HG03066 (cell line): ENCODE measurements at regions not wholly inside any gene's neighbourhood (a gene's known extent, or its start where the extent isn't known, plus 50 kb on each side); places are given as distances from the start of the nearest gene placed in this dataset.

Experiments
- ATAC-seq: cut with Tn5 transposase; IDR thresholded peaks from one replicate; pipeline ENCODE4 v1.9.1; 2021; ENCODE audit warnings: low read depth; ENCODE audit not compliant: unreplicated experiment

DNA sequence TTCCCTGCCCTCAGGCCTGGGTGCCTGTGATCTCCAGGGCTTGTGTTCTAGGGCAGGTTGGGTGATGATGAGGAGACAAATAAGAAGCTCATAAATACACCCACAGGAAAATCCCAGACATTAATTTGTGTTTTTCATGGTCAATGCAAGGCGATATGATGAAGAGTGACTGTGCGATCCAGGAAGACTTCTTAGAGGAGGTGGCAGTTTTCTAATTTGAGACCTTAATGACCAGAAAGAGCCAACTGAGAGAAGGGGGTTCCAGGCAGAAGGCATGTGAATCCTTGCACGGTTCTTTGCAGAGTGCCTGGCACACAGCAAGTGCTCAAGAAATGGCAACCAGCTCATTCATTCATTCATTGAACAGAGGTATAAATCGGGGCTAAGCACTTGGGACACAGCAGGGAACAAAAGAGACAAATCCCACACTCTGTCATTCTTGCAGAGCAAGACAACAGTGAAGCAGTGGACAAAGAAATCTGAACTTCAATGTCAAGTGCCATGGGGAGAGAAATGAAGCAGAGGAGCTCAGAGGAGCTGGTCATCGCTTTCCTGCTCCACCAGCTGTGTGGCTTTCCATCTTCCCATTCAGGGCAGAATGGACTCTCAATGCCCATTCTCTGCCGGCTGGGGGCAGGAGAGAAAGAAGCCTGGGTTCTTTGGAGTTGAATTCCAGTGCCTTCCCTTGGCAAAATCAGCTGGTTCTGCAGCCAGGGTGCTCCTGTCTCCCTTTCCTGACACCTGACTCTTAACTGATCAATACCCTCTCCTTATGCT is 128.3 kb downstream of the AACS start:
- ATAC-seq, result no peak

DNA sequence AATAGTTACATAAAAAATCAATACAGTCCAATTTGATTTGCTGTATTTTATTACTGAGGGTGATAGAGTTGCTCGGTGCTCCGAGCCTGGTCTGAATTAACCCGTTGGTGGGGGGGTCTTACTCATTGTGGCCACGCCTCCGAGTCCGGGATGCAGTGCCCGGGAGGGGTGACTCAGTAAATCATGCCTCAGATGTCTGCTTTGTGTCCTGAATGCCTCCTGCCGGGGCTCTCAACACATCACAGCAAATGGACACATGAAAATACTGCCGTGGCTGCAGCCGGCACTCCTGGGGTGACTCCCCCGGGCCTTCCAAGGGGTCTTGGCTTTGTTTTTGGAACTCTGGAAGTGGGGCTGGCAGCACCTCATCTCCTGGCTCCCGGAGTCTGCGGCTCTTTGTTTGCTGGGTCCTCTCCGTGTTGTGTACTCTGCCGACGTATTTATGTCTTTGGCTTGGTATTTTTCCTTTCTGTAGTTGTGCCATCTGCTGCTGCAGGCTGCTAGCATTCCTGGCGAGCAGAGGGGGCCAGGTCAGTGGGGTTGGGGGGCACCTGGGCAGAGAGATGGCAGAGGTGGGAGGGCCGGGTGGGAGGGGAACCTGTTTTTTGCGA is 129.0 kb downstream of the AACS start:
- ATAC-seq, result no peak

DNA sequence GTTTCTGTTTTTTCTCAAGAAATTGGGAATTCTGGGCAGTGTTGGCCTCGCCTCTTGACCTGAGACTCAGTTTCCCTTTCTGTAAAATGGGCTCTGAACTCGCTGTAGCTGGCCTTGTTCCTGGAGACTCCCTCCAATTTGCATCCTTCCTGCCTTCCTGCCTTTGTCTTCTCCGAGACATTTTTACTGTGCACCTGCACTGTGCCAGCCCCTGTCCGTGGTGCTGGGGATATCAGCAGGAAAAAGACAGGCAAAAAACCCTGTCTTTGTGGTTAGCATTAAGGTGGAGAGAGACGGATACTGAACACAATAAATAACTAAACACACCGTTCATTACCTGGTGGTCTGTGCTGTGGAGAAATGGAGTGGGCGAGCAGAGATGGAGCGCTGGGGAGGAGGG is 129.8 kb downstream of the AACS start:
- ATAC-seq, result no peak

DNA sequence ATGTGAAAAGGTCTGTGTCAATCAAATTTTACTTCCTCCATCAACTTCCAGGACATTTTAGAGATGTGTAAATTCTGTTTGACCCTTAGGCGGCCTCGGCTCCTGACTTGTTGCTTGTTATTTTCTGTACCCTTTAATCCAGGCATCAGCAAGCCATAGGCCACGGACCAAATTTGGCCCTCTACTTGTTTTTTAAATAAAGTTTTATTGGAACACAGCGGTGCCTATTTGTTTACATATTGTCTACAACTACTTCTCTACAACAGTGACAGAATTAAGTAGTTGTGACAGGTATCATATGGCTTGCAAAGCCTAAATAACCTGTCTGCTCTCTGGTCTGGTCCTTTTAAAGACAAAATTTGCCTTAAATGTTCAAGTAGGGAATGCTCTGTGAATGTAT is 132.1 kb downstream of the AACS start:
- no peak for ATAC-seq

DNA sequence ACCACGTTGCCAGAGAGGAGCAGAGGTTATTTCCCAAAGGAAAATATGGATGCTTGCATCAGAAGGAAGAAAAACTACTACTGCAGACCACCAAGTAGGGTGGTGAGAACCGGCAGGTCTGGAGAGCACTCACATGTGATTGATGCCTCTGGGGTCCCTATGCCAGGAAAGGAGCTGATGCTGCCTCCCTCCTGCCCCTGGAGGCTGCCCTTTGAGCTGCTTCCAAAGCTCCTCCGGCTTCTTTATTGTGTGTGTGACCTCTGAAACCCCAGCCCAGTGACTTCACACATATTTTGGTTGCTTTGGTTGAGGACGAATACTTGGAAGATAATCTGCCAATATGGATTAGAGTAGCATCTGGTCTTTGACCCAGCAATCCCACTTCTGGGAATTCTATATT is 133.4 kb downstream of the AACS start:
- no peak for ATAC-seq

DNA sequence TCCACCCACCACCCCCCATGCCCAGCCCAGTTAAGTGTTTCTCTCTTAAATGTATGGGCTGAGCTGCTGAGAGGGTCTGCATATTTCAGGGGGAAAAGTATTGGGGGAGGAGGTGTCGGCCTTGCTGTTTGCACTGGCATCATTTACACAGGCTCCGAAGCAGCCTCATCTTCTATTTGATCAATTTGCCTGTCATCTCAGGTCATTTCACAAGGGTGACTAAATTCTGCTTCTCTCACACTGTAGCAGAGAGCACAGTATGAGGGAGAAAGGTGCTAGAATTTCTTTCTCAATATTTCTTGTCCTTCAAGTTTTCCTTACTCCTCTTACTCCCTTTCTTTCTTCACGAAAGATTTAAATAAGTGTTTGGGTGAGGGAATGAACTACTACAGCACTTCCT is 135.9 kb downstream of the AACS start:
- ATAC-seq, result no peak

DNA sequence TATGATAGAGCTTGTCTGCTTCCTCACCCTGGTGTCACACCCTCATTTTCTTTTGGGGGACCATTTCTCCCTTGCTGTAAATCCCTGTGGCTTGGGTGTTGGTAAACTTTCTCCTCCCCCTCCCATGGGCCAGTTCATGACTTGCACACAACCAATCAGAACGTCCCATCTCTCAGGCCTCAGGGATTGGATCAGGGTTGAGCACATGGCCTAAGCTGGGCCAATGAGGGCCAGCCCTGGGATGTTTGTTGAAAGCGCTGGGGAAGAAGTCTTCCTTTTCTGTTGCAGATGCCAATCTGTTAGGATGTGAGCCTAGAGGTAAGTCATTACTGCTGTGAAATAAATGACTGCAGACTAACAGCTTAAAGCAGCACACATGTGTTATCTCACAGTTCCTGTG is 136.7 kb downstream of the AACS start:
- no peak for ATAC-seq

DNA sequence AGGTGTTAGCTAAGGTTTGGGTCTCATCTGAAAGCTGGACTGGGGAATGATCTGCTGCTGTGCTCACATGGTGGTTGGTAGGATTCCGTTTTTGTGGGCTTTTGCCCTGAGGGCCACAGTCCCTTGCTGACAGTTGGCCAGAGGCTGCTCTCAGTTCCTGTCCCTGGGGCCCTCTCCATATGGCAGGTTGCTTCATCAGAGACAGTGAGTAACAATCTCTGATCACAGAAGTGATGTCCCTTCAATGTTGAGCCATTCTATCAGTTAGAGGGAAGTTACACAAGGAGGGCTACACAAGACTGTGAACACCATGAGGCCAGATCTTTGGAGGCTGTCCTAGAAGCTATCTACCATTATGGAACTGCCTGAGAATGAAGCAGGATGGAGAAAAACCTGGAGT is 137.2 kb downstream of the AACS start:
- no peak for ATAC-seq

DNA sequence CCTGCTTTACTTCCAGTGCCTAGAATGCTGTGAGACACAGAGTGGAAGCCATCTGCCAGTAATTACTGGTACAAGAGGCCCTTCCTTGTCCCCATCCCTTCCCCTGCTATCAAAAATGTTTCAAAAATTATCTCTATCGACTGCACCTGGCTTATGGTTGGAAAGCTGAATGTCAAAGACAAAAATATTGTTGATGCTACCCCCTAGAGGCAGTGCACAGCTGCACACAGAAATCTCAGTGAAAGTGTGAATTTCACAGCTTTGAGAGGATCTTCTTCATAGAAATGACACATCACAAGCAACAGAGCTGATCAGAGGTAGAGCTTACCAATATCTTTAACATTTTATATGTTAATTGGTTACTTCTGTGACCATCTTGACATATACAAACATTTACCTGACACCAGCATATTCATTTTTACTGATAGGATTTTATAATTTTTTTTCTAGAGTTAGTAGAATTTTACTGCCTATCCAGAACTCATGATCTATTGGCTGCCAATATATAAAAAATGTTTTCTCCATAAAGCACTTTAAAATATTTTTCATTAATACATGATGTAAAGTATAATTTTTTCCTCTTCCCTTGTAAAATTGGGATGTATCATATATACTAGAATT is 138.0 kb downstream of the AACS start:
- ATAC-seq, result no peak

DNA sequence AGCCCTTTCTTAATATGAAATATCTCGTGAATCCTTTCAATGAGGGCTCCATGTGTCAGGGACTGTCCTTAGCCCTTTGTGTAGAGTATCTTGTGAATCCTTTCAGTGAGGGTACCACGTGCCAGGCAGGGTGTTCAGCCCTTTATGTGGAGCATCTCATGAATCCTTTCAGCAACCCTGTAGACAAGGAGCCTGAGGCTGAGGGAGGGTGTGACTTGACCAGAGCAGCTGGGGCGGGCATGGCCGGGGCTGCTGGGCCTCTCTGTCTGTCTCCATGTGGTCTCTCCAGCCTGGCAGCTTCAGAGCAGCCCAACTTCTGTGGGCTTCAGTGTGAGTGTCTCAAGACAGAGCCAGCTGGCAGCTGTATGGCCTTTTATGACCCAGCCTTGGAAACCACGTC is 140.2 kb downstream of the AACS start:
- ATAC-seq, result no peak

DNA sequence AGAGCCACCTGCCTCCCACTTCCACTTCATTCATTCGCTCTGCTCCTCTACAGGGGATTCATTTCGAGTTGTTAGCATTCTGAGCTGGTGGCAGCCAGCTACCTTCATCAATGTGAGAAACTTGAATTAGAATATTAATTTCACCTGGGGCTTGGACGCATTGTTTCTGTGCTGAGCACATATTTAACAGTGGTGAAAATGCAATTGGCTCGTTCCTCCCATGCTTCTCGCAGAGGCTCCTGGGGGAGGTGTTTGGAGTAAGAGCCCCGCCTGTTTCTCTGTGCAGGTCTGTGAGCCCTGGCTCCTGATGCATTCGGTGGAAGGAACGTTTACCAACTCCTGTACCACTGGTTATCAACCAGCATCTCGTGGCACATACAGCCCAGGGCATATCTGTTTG is 141.5 kb downstream of the AACS start:
- ATAC-seq, result no peak

DNA sequence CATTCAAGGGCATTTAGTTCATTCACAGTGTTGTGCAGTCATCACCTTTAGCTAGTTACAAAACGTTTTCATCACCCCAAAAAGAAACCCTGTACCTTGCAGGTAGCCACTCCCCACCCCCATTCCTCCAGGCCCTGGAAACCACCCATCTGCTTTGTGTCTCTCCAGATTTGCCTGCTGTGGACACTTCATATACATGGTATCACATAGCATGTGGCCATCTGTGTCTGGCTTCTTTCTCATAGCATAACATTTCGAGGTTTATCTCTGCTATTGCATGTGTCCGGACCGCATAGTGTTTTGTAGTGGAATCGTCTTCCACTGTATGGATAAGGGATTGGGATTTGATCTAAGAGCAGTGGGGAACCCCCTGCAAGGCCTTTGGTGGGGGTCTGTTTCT is 143.1 kb downstream of the AACS start:
- ATAC-seq, result no peak

DNA sequence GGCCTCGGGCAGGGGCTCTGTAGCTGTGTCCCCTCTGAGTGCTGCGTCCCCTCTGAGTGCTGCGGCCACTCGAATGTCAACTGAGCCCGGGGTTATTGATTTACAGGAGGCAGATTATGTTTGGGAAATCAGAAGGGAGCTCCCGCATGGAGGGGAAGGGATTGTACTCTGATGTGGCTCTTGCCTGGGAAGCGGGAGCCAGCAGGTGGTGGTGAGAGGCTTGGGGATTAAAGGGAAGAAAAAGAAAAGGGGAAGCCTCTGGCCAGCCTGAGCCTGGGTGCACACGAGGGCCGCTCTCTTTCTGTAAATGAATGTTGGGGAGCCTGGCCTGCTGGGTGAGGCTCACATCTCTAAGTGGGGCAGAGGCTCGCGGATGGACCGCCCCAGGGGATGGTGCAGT is 143.7 kb downstream of the AACS start:
- no peak for ATAC-seq

DNA sequence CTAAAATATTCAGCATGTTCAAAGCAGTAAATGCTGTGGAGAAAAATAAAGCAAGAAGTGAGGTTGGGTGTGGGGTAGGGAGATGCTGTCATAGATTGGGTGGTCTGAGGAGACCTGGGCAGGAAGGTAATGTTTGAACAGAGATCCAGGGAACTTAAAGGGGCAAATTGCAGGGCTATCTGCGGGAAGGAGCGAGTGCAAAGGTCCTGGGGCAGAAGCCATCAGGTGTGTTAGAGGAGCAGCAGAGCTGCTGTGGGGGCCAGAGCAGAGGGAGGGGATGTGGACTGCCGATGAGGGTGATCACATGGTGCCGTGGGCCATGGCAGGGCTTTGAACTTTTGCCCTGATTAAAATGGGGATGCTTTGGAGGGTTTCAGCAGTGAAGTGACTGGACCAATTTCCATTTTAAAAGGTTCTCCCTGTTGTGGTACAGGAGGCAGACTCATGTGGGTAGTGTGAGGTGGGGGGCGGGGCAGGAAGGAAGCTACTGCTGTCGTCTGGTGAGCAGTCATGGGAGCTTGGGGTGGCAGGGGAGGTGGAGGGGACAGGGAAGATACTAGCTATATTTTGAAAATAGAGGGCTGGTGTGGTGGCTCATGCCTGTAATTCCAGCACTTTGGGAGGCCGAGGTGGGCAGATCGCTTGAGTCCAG is 145.0 kb downstream of the AACS start:
- no peak for ATAC-seq

DNA sequence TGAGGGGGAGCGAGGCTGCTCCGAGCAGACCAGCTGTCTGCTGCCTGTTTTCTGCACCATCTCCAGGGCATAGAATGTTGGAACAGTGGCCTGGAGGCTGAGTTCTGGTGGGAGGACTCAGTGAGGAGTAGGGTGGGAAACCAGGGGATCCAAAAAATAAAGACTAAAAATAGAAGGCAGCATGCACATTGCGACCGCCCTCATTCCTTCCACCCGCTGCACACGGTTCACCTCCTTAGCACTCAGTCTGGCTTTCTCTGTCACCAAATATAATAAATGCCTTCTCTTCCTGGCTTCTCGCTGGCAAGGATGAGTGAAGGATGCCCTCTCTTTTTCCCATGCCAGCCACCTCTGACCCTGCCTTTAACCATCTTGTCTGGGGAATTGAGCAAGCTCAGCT is 146.2 kb downstream of the AACS start:
- ATAC-seq, result no peak

DNA sequence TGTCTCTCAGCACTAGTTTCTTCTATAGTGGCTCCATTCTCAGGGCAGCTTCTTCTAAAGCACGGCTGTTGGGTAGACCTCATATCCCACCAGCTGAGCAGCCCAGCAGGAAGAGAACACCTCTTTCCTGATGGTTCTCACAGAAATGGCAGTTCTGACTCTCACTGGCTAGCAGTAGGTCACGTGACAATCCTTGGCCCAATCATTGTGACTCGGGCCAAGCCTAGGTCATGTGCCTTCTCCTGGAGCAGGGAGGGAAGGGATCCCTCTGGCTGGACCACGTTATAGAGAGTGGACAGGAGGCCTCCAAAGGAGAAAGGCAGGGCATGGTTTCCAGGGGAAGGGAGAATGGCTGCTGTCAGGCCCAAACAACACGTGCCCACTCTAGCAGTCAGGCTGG is 149.1 kb downstream of the AACS start:
- ATAC-seq, result no peak

DNA sequence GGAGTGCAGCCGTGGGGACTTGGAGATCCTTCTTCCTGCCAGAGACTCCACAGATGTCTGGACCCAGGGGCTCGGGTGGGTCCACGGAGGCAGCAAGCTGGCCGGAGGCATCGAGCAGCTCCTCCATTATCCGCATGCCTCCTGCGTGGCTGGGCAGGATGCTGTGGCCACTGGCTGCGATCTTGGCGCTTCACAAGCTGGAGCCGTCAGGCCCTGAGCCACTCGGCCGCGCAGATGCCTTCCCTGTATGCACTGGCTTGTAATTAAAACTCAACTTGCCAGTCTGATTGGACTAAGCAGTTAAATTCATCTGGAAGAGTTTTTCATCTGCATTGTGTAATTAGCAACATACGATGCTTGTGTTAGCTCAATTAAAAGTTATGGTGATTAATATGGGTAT is 151.5 kb downstream of the AACS start:
- ATAC-seq, result no peak

DNA sequence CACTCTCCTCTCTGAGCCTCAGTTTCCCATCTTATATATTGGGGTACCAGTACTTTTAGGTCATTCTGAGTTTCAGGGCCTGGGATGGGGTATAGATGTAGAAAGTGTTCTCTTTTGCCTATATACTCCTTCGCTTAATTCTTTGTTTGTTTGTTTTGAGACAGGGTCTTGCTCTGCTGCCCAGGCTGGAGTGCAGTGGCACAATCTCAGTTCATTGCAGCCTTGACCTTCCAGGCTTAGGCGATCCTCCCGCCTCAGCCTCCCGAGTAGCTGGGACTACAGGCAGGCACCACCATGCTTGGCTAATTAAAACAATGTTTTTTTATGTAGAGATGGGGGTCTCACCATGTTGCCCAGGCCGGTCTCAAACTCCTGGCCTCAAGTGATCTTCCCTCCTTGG is 152.1 kb downstream of the AACS start:
- ATAC-seq, result no peak

DNA sequence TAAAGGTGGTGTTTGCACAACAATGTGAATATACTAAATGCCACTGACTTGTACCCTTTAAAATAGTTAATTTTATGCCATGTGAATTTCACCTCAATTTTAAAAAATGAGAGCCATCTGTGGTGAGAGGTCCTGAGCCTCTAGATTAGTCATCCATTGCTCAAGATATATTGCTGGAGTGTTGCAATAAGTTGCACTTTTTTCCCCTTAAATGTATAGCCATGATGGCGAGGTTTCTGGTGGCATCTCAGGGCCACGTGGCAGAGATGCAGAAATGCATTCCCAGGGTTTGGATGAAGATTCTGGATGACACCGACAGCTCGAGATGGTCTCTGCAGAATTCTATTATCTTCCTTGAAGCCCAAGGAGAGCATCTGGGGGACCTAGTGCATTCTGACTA is 153.7 kb downstream of the AACS start:
- no peak for ATAC-seq

DNA sequence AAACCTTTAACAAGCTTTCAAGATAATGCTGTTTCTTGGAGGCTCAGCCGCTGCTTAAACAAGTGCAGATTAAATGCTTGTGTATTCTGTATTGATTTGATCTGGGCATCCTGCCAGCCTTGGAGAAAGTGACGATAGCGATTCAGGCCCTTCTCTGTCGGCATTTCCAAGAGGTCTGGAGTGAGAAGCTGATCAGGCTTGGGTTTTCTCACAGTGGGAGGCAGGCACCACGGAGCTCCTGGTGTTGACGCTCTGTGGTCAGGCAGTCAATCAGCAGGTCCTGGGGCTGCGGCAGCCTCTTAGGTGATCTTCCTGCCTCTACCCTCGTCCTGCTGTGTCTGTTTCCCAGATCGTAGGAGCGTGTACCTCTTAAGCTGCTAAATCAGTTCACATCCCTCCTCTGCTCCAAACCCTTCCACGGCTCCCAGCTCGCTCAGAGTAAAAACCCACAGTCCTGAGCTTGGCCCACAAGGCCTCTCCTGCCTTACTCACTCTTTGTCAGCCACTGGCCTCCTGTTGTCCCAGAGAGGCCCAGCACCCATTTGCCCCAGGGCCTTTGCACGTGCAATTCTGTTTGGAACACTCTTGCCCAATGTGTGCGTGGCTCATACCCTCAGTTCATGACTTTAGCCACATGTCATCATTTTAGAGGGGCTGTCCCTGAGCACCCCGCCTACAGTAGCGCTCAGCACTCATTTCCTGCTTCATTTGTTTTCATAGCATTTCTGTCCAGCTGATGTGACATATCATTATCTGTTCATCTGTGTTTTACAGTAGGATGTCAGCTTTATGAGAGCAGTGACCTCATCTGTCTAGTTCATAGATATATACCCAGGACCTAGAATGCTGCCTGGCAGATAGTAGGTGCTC is 155.4 kb downstream of the AACS start:
- no peak for ATAC-seq

DNA sequence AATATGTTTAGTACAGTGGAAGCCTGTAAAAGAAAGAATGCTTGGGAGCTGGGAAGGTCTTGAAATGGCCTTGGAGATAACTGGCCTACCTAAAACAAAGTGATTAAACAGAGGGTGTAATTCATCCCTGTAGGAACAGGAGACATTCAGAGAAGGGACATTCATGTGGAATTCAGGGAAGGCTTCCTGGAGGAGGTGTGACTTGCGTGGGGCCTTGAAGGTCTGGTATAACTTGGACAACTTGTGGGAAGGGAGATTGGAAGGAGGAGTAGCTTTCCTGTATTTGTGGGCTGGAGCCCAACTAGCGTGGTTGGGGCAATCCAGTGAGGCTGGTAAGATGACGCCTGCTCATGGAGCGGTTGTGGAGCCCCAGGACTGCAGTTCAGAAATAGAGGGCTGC is 156.4 kb downstream of the AACS start:
- no peak for ATAC-seq
